K562 (cell line): ENCODE measurements at regions not wholly inside any gene's neighbourhood (a gene's known extent, or its start where the extent isn't known, plus 50 kb on each side); places are given as distances from the start of the nearest gene placed in this dataset.

Experiments
- ATAC-seq: fragments of 200-7000 bp; cut with Tn5 transposase; 3 replicates; pipeline ENCODE4 v1.9.1; 2020; ENCODE audit warnings: moderate library complexity
- BruUV-seq: library from RNA; stranded (reverse); fragments of 400-500 nt; replicated peaks from 2 replicates; lab custom pipeline; 2021; lab: Mats Ljungman, UMichigan
- CTCF ChIA-PET: fragments of 300-600 bp; formaldehyde crosslinking; extraction: SDS; loops from one replicate; lab custom pipeline; 2021; ENCODE audit warnings: low intra/inter-chr PET ratio; lab: Yijun Ruan, JAX
- POLR2A ChIA-PET: fragments of 300-600, 350-650 bp; sonication (Branson Sonifier 250); formaldehyde crosslinking; extraction: SDS; loops from one replicate; lab custom pipeline; 2021; ENCODE audit warnings: antibody characterized with exemption, inconsistent platforms; lab: Yijun Ruan, JAX
- DNase-seq, 4 experiments: peaks; one replicate each; pipeline versions ENCODE4 v3.0.0 to v3.0.0-alpha.2; 2011 to 2018; ENCODE audit warnings: low spot score in 3 of 4, mixed read lengths in 3 of 4; ENCODE audit errors: extremely low read depth in 1 of 4
- FAIRE-seq: peaks from 2 replicates; lab custom pipeline; 2011; peaks lifted over from hg19 to GRCh38; lab: Jason Lieb, UNC
- H2AFZ ChIP-seq: 2 replicates; pipeline ENCODE4 v1.6.0; 2011; ENCODE audit warnings: low read depth, low read length, control low read depth, inconsistent platforms
- H3K27ac ChIP-seq: fragments of 200-600 bp; 3 replicates; pipeline ENCODE4 v1.8.0; 2011; ENCODE audit warnings: low read depth, mild to moderate bottlenecking, control low read depth, inconsistent platforms, low read length, moderate library complexity, mixed read lengths; ENCODE audit errors: extremely low read depth
- H3K27me3 ChIP-seq, 2 experiments: fragments of 300-600 bp in 1 of 2; 2 replicates in 1 of 2; 3 replicates in 1 of 2; pipeline versions ENCODE4 v1.6.0 to v1.8.0; 2011; ENCODE audit warnings: inconsistent platforms in 2 of 2, low read length in 2 of 2, mild to moderate bottlenecking in 1 of 2, mixed read lengths in 1 of 2, moderate library complexity in 1 of 2; ENCODE audit not compliant: control insufficient read depth in 2 of 2, insufficient read depth in 2 of 2
- H3K36me3 ChIP-seq: fragments of 300-600 bp; 3 replicates; pipeline ENCODE4 v1.8.0; 2011; ENCODE audit warnings: mild to moderate bottlenecking, low read length, inconsistent platforms; ENCODE audit not compliant: control insufficient read depth, insufficient read depth
- H3K4me1 ChIP-seq, 2 experiments: fragments of 200-600 bp in 1 of 2; replicated peaks in 1 of 2; 2 replicates in 1 of 2; 3 replicates in 1 of 2; pipeline versions ENCODE4 v1.5.1 to v1.8.0; 2011; ENCODE audit warnings: inconsistent platforms in 2 of 2, low read length in 2 of 2, mild to moderate bottlenecking in 1 of 2, mixed read lengths in 1 of 2, moderate library complexity in 1 of 2; ENCODE audit not compliant: control insufficient read depth in 2 of 2, insufficient read depth in 2 of 2
- H3K4me2 ChIP-seq: 2 replicates; pipeline ENCODE4 v1.6.1; 2011; ENCODE audit warnings: low read length, control low read depth, inconsistent platforms, mixed read lengths; ENCODE audit not compliant: insufficient read depth
- H3K4me3 ChIP-seq: fragments of 200-600 bp; sonication (generic), shearing (Covaris generic); 2 replicates; pipeline ENCODE4 v1.5.1; 2016; ENCODE audit warnings: control low read depth, inconsistent platforms
- H3K79me2 ChIP-seq: fragments of 200-600 bp; 3 replicates; pipeline ENCODE4 v1.8.0; 2011; ENCODE audit warnings: low read length, inconsistent platforms; ENCODE audit not compliant: control insufficient read depth, insufficient read depth
- H3K9ac ChIP-seq, 2 experiments: 2 replicates each; pipeline versions ENCODE4 v1.6.0 to v1.6.1; 2011; ENCODE audit warnings: low read depth in 2 of 2, low read length in 2 of 2, control low read depth in 1 of 2, inconsistent platforms in 1 of 2, mild to moderate bottlenecking in 1 of 2, mixed read lengths in 1 of 2; ENCODE audit not compliant: insufficient read depth in 1 of 2
- H3K9me1 ChIP-seq: one replicate; pipeline ENCODE4 v1.6.0; 2011; ENCODE audit warnings: inconsistent platforms, mild to moderate bottlenecking, low read length, moderate library complexity; ENCODE audit not compliant: control insufficient read depth, insufficient read depth
- H3K9me3 ChIP-seq: replicated peaks from 2 replicates; pipeline ENCODE4 v1.5.1; 2011; ENCODE audit warnings: low read depth, low read length, inconsistent platforms; ENCODE audit not compliant: control insufficient read depth, insufficient read depth
- H4K20me1 ChIP-seq: replicated peaks from 2 replicates; pipeline ENCODE4 v1.6.1; 2011; ENCODE audit warnings: low read length, inconsistent platforms, mixed read lengths; ENCODE audit not compliant: control insufficient read depth, insufficient read depth
- CREB1 ChIP-seq, 2 experiments: sonication (generic) in 1 of 2; formaldehyde crosslinking in 1 of 2; IDR thresholded peaks; 2 replicates each; pipeline versions ENCODE4 v1.6.1 to v1.8.0; 2012 to 2022; ENCODE audit warnings: inconsistent platforms in 1 of 2, mild to moderate bottlenecking in 1 of 2, missing genetic modification reagents in 1 of 2, moderate library complexity in 1 of 2
- E2F4 ChIP-seq: sonication (generic); formaldehyde crosslinking; IDR thresholded peaks from 2 replicates; pipeline ENCODE4 v1.8.0; 2022; ENCODE audit warnings: mild to moderate bottlenecking, low read depth, missing genetic modification reagents
- FOS ChIP-seq: IDR thresholded peaks from 3 replicates; pipeline ENCODE4 v1.6.1; 2011; ENCODE audit not compliant: insufficient read length; ENCODE audit errors: extremely low read depth
- ILK ChIP-seq: fragments of 450-650 bp; IDR thresholded peaks from 2 replicates; pipeline ENCODE4 v1.6.1; 2016; ENCODE audit warnings: missing genetic modification characterization, low read depth, mild to moderate bottlenecking, missing compliant biosample characterization, moderate library complexity, borderline replicate concordance
- MAFF ChIP-seq: IDR thresholded peaks from 2 replicates; pipeline ENCODE4 v1.6.1; 2012; ENCODE audit warnings: low read length, improper control_type of control experiment
- MEF2A ChIP-seq: IDR thresholded peaks from 2 replicates; pipeline ENCODE4 v1.6.1; 2011; ENCODE audit warnings: low read depth, mild to moderate bottlenecking, low read length, moderate library complexity; ENCODE audit not compliant: control insufficient read depth
- STAT6 ChIP-seq: sonication (generic); formaldehyde crosslinking; IDR thresholded peaks from 2 replicates; pipeline ENCODE4 v1.8.1; 2023; ENCODE audit warnings: mild to moderate bottlenecking, missing genetic modification reagents
- ZKSCAN8 ChIP-seq: fragments of 200-800 bp; sonication (Bioruptor generic); IDR thresholded peaks from 2 replicates; pipeline ENCODE4 v1.6.1; 2016; ENCODE audit warnings: missing genetic modification characterization, missing compliant biosample characterization
- ZNF217 ChIP-seq: sonication (generic); formaldehyde crosslinking; IDR thresholded peaks from 2 replicates; pipeline ENCODE4 v1.8.0; 2022; ENCODE audit warnings: mild to moderate bottlenecking, missing genetic modification reagents
- ZNF280A ChIP-seq: fragments of 450-650 bp; IDR thresholded peaks from 2 replicates; pipeline ENCODE4 v1.6.1; 2018; ENCODE audit warnings: mild to moderate bottlenecking, low read depth; ENCODE audit not compliant: partially characterized antibody
- ZNF778 ChIP-seq: fragments of 450-650 bp; formaldehyde crosslinking; IDR thresholded peaks from 2 replicates; pipeline ENCODE4 v1.4.0; 2020; ENCODE audit warnings: mild to moderate bottlenecking, moderate library complexity
- WGBS: fragments of 100-300 bp; shearing (Covaris generic); methylation state at CpG from one replicate; pipeline ENCODE4 v1.1.6; 2016; ENCODE audit warnings: low coverage, mixed read lengths; ENCODE audit not compliant: insufficient coverage; ENCODE audit errors: missing lambda C conversion rate; 5-methylcytosine and 5-hydroxymethylcytosine counted together
- in situ Hi-C: fragments of 300-500 bp; cut with MboI; formaldehyde crosslinking; loops from 4 replicates; pipeline ENCODE4 v1.15.0; 2018; ENCODE audit warnings: inconsistent platforms, mixed read lengths
- intact Hi-C: fragments of 100-400 bp; cut with micrococcal nuclease; formaldehyde crosslinking; loops from 2 replicates; pipeline ENCODE4 v1.14.2; 2022
- TF ChIP-seq, protein P1 (sequence below): fragments of 450-650 bp; IDR thresholded peaks from one replicate; pipeline ENCODE4 v1.6.1; 2018; ENCODE audit warnings: mild to moderate bottlenecking, moderate library complexity; ENCODE audit not compliant: partially characterized antibody
- TF ChIP-seq, protein P2 (sequence below), 2 experiments: fragments of 450-650 bp; IDR thresholded peaks; 2 replicates each; pipeline ENCODE4 v1.6.1; 2016

GRCh38 chr4:178814908-178815307 lies 1372.7 kb upstream of the AGA start:
- no peak overlapping the region for H3K4me3 ChIP-seq
- POLR2A ChIA-PET, result no interaction called here
- H3K9ac ChIP-seq, result no peak overlapping the region
- in situ Hi-C loops, result no loop called here
- no TSS peak for BruUV-seq
- no peak overlapping the region for H3K27ac ChIP-seq
- CTCF ChIA-PET, result interaction anchor here (0.6 kb wide), 1 partner anchor 1187 kb away, joined by 3 read pairs; no protein-coding TSS in a partner anchor
- H4K20me1 ChIP-seq, result no peaks in the 10 kb centered on the region
- no peak overlapping the region for H2AFZ ChIP-seq
- intact Hi-C loops, result no loop called here
- FAIRE-seq (no peak), DNase-seq (no peak), ATAC-seq (no peak)
- 0 out of 2 replicates have a peak, but pooled peaks cover 1% of the 10 kb centered on the region for H3K9me3 ChIP-seq
- no peaks in the 10 kb centered on the region for H3K27me3 ChIP-seq
- H3K9me1 ChIP-seq, result no peaks in the 10 kb centered on the region
- H3K4me2 ChIP-seq, result no peak overlapping the region
- no peaks in the 10 kb centered on the region for H3K36me3 ChIP-seq
- 5% methylated on average over 2 of the region's 2 CpGs for WGBS
- no peaks in the 10 kb centered on the region for H3K4me1 ChIP-seq
- TF ChIP-seq STAT6 (CRISPR knock-in tag) (no peak), E2F4 (CRISPR knock-in tag) (no peak), ZNF217 (CRISPR knock-in tag) (no peak), ILK (tag) (no peak), ZNF778 (CRISPR knock-in tag) (no peak), MAFF (no peak), CREB1 (IDR thresholded peaks at IDR 0.05) (no peak), CREB1 (CRISPR knock-in tag; IDR thresholded peaks at IDR 0.05) (no peak), ZKSCAN8 (CRISPR knock-in tag) (no peak), FOS (no peak), ZNF280A (no peak), MEF2A (no peak)
- TF ChIP-seq, protein P1, sequence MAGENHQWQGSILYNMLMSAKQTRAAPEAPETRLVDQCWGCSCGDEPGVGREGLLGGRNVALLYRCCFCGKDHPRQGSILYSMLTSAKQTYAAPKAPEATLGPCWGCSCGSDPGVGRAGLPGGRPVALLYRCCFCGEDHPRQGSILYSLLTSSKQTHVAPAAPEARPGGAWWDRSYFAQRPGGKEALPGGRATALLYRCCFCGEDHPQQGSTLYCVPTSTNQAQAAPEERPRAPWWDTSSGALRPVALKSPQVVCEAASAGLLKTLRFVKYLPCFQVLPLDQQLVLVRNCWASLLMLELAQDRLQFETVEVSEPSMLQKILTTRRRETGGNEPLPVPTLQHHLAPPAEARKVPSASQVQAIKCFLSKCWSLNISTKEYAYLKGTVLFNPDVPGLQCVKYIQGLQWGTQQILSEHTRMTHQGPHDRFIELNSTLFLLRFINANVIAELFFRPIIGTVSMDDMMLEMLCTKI, result no peak
- TF ChIP-seq, protein P2, sequence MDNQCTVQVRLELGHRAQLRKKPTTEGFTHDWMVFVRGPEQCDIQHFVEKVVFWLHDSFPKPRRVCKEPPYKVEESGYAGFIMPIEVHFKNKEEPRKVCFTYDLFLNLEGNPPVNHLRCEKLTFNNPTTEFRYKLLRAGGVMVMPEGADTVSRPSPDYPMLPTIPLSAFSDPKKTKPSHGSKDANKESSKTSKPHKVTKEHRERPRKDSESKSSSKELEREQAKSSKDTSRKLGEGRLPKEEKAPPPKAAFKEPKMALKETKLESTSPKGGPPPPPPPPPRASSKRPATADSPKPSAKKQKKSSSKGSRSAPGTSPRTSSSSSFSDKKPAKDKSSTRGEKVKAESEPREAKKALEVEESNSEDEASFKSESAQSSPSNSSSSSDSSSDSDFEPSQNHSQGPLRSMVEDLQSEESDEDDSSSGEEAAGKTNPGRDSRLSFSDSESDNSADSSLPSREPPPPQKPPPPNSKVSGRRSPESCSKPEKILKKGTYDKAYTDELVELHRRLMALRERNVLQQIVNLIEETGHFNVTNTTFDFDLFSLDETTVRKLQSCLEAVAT (IDR thresholded peaks at IDR 0.05), result no peak
- H3K79me2 ChIP-seq, result no peaks in the 10 kb centered on the region
